RPMI8226 (cell line): ENCODE measurements at regions not wholly inside any gene's neighbourhood (a gene's known extent, or its start where the extent isn't known, plus 50 kb on each side); places are given as distances from the start of the nearest gene placed in this dataset.
"Not testable (repeated sequence)": the region's sequence is repeated elsewhere in the genome, so short reads cannot be mapped to it uniquely, and the experiment has no call there.

Experiments
- DNase-seq: peaks from one replicate; pipeline ENCODE4 v3.0.0-alpha.2; 2015

DNA sequence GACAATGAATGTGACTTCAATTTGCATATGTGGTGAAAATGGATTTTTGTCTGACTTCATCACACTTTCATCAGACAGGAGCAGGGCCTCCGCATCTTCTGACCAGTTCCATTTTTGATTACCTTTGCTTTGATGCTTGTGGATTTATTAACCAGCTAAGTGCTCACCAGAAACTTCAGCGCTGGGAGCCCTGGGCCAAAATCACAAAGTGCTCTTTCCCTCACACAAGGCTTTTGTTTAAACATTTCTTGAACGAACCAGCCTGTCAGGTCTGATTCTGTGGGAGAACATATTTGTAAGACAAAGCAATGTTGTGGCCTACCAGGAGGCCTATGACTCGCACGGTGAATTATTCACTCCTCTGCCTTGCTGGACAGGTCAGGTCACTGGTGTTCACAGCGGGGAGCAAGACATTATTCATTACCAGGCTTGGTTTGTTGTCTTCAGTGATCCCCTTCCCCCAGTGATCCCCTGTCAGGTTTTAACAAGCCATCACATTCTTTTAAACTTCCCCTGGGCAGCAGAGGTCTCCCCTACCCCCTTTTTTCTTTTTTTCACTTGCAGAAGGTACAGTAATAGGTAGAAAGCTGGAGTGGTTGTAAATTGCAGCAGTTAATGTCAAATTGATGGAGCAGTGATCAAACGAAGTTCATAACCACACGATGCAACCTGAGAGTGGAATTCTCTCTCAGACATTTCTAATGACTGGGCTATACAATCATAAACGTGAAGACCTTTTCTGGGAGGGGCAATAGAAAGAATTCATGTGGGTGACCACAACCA lies 167.5 kb upstream of the PRICKLE1 start:
- no peak for DNase-seq

DNA sequence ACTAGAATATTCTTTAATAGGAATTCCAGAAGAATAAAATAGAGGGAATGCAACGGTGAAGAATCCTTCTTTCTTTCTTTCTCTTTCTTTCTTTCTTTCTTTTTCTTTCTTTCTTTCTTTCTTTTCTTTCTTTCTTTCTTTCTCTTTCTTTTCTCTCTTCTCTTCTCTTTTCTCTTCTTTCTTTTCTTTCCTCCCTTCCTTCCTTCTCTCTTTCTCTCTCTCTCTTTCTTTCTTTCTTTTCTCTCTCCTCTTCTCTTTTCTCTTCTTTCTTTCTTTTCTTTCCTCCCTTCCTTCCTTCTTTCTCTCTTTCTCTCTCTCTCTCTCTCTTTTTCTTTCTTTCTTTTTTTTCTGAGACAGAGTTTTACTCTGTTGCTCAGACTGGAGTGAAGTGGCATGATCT lies 160.8 kb upstream of the PRICKLE1 start:
- DNase-seq = no peak

DNA sequence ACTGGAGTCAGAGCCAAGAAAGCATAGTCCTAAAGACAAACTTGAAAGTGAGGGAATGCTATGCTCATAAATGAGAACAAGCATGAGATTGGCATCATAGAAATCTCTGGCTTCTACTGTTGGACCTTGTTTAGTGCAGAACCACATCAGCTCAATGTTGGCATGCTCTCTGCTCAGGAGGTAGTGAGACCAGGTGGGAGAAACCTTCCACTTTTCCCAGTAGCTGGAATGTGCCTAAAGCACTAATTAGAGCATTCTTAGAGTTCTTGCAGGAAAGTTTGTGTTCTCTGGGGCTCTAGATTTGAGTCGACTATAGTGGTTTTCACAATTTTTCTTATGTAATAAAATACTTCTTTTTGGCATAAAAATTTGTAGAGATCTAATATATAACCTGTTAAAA lies 159.7 kb upstream of the PRICKLE1 start:
- no peak for DNase-seq

DNA sequence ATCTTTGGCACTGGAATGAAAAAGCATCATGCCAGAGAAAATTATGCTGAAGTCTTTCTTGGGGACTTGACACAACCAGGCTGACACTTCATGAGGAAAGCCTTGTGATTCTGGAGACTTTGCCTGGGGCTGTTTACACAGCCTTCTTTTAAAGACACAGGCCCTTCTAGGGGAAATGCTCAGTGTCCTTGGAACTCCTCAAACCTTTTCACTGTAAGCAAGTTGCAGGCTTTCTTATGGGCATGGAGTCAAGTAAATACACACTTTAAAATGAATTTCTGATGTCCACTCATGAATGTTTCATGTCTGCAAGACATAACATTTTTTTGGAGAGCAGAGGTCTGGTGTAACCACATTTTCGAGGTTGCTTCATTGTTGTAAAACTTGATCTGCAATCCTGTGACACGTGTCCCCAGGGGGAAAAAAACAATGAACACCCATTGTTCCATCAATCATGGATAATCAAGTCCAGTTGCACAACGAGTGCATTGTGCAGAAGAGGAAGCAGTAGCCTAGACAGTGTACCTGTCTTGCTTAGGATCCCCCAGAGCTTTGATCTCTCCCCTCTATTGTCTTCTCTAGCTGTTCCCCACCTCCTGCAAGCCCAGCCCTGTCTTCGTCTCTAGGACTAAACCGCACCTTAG lies 155.1 kb upstream of the PRICKLE1 start:
- no peak for DNase-seq

DNA sequence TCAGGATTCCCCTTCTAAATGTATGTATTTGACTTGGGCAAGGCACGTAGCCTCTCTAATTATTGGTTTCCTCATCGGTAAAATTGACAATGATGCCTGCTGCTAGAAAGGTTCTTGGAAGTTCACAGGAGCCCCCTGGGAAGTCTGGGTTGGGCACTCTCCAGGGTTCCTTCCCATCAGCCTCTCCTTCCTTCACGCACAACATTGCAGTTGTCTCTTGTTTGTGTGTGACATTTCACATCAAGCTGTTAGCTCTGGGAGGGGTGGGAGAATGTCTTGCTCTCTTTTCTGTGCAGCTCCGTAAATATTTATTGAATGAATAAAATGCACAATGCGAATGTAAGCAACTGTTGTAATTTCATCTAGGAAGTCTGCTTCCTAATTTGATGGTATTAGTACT lies 153.2 kb upstream of the PRICKLE1 start:
- DNase-seq = no peak

DNA sequence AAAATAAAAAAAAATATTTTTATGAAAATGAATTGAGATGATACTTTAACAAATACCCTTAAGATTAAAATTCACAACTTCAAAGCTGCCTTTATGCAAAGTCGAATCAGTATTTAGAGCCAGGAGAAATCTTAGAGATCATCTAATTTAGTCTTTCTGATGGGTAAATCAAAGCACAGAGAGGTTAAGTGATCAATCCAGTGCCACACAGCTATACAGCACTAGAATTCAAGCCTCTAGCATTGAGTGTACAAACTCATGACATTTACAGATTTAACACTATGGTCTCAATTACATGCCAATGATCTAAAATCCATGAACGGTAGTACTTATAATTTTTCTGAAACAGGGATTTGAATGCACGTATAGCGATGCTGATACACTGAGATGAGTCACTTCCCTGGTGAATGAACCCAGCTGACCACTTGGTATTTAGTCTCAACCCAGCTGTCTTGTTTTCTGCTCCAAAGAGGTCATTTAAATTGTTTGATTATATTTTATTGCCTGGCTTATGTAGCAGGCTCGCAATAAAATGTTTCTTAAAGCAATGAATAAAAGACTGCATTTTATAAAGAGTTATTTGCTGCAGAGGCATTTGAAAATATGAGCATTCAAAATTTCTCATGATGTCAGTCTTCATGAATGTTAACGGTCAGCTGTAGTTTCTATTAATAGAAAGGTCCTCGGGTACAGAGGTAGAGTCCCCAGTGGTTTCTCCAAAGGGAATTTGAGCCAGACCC lies 152.4 kb upstream of the PRICKLE1 start:
- no peak for DNase-seq

DNA sequence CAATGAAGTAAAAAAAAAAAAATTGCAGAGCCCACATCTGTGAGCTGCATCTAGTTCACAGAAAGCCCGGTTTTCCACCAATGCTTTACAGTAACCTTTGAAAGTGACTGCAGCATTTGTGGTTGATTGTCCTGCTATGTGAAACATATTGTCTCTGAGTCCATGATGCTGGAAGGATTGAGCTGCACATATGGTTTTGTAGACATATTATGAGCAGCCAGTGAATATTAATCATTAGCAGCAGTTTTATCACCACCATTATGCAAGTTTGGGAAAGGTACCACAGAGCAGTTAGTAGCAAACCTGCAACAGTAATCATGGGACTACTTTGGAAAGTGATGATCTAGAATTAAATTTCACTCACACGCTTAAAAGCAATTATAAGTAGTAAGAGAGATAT lies 151.5 kb upstream of the PRICKLE1 start:
- DNase-seq = no peak

DNA sequence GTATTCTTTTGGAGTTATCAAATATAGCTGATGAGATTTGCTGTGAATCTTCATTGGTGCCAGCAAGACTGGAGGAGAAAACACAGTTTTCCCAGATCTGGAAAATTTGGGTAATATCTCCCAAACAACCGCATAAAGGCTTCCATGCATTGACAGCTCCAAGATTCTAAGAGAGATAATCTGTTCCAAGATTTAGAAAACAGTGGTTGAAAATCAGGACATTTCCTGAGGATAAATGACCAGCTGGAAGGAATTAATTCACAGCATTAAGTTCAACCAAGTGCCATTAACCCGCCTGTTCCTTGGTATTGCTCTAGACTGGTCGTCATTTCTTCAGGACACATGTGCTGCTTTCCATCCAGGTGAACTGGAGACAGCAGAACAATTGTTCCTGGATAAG lies 147.9 kb upstream of the PRICKLE1 start:
- DNase-seq = no peak

DNA sequence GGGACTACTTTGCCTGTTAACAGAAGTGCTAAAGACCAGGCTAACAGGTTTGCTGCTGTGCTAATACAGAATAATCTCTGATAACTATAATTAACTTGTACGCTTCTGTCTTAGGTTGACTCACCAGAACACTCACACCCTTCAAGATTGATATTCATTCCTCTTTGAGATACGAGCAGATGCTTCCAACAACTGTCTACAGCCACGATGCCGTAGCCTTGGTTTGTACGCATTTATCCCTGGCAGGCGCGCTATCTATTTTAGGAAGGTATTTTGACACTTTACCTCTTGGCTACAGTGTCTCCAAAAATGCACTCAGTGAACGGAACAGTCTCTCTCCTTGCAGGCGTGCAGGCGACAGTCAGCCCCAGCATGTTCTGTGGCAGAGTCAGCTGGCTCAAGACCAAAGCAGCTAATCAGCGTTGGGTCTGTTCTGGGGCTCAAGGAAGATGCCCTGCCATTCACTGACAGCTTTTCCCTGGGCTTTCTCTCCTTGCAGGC lies 146.4 kb upstream of the PRICKLE1 start:
- no peak for DNase-seq

DNA sequence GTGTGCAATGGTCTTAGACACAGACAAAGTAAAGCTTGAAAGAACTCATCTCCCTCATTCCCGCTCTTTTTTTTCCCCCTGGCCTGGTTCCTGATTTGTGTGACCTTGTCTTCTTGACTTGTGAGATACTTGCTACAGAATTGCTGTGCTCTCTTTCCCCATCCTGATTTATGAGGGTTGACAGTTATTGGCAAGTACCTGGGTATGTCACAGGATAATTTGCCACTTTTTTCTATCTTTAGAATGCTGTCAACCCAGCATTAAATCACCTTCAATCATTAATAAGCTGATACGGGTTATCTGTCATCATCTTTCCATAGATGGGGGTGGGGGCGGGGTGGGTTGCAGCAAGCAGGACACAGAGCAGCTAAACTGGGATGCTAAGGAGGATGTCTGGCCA lies 144.4 kb upstream of the PRICKLE1 start:
- DNase-seq = no peak

DNA sequence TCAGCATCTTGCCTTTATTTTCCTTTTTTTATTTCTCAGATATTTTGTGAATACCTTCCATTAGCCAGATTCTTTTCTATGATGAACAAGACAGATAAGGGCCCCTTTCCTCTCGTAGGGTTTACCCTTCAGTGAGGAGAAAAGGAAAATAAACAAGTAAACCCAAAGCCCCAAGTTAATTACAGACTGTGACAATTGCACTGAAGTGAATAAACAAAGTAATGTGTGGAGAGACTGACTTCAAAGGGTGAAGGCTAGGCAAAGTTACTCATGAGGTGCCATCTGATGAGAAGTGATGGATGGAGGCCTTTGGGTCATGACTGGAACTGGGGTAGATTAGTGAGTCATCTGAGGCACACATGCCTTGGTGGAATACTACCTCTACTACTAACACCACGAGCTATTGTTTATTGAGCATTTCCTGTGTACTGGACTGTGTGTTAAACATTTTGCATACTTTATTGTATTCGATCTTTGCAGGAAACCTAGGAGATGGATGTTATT lies 143.4 kb upstream of the PRICKLE1 start:
- no peak for DNase-seq

DNA sequence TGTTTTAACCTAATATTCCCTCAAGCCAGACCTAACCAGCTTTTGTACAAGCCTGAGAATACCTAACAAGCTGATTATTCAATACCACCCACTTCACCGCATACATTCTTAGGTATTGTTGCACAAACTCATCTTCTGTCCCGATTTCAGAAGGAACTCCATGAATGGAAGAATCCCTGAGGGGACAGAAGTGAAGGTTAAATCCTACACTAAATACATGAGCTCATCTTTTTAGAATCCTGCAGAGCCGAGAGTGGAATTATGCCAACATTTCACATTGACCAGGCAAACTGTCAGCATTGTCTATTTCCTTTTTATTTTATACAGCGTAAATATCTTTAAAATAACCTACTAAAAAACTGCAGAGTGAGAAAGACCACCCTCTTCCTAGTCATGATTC lies 140.7 kb upstream of the PRICKLE1 start:
- no peak for DNase-seq

DNA sequence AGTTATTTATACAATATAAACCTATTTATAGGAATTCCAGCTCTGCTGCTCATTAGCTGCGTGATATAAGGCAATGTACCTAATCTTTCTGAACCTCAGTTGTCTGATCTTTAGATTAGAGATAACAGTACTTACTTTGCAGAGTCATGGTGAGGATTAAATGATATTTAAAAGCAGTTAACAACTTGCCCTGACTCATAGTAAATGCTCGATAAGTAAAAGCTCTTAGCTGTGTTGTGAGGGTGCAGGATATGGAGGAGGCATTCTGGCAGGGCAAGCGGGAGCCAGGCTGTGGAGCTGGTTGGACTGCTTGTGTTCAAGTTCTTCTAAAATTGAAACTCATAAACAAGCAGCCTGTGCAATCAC lies 140.0 kb upstream of the PRICKLE1 start:
- no peak for DNase-seq

DNA sequence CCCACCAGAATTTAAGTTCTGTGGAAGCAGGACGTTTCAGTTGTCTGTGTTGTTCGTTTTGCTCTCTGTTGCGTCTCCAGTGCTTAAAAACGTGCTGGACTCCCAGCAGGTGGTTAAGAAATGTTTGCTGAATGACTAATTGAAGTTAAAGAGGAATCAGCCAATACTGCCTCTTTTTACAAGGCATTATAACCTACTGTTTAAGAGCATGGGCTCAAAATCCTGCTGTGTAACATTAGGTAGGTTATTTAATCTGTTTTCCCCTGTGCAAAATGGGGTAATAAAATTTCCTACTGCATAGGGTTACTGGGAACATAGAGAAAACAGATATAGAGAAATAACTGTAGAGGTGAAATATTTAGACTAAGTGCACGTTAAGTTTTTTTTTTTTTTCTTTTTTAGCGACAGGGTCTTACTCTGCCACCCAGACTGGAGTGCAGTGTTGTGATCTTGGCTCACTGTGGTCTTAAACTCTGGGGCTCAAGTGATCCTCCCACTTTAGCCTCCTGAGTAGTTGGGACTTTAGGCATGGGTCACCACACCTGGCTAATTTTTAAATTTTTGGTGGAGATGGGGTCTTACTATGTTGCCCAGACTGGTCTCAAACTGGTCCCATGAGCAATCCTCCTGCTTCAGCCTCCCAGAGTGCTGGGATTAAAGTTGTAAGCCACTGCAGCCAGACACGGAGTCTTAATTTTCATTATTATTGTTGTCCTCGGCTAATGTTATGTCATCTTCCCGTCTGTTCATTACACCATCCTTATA lies 139.4 kb upstream of the PRICKLE1 start:
- no peak for DNase-seq

DNA sequence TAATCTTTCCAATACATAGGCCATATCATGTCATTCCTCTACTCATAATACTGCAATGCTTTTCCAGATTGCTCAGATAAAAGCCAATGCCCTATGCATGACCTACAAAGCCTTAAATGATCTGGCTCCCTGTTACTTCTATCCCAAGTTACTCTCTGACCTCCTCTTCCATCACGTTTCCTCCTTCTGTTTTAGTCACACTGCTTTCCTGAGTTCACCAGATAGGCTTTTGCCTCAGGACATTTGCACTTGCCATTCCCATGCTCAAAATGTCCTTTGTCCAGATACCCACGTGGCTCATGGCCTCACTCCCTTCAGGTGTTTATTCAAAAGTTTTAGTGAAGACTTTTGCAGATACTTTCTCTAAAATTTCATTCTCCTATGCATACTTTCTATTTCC lies 138.7 kb upstream of the PRICKLE1 start:
- no peak for DNase-seq

DNA sequence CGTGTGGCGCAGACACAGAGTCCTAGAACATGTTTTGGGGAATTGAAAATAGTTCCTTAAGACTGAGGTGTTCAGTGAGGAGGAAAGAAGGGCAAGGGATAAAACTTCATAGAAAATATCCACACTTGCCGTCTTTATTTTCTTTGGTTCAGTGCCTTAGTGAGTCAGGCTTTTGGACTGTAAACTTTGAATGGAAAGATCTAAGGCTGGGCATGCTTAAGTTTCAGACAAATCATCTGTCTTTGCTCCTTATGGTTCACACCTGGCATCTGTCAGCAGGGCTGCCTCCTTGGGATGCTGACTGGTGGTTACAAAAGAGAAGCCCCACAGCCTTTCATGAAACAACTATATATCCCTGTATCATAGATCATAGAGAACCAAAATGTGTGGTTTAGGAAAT lies 136.3 kb upstream of the PRICKLE1 start:
- no peak for DNase-seq

DNA sequence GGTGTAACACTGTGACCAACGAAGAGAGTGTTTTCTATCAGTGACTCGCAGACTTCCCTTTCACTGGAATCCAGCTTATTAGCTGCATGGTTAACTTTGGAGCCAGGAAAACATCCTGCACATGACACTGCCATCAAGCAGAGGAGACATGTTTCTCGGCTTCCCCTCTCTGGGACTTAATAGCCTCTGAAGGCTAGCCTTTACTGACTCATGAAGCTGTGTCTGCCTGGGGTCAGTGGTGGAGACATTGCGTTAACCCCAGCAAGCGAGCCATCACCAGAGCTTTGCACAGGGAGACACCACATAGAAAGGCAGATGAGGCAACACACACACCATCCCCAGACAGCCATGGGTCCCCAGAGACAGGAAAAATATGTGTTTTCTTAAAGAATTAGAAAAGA lies 126.9 kb upstream of the PRICKLE1 start:
- no peak for DNase-seq

DNA sequence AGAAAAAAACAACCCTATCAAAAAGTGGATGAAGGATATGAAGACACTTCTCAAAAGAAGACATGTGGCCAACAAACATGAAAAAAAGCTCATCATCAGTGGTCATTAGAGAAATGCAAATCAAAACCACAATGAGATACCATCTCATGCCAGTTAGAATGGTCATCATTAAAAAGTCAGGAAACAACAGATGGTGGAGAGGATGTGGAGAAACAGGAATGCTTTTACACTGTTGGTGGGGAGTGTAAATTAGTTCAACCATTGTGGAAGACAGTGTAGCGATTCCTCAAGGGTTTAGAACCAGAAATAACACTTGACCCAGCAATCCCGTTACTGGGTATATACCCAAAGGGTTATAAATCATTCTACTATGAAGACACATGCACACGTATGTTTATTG lies 124.0 kb upstream of the PRICKLE1 start:
- not testable (repeated sequence) for DNase-seq

DNA sequence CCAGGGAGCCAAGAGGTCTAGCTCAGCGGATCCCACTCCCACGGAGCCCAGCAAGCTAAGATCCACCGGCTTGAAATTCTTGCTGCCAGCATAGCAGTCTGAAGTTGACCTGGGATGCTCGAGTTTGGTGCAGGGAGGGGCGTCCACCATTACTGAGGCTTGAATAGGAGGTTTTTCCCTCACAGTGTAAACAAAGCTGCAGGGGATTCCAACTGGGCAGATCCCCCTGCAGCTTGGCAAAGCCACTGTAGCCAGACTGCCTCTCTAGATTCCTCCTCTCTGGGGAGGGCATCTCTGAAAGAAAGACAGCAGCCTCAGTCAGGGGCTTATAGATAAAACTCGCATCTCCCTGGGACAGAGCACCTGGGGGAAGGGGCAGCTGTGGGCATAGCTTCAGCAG lies 118.8 kb upstream of the PRICKLE1 start:
- not testable (repeated sequence) for DNase-seq

DNA sequence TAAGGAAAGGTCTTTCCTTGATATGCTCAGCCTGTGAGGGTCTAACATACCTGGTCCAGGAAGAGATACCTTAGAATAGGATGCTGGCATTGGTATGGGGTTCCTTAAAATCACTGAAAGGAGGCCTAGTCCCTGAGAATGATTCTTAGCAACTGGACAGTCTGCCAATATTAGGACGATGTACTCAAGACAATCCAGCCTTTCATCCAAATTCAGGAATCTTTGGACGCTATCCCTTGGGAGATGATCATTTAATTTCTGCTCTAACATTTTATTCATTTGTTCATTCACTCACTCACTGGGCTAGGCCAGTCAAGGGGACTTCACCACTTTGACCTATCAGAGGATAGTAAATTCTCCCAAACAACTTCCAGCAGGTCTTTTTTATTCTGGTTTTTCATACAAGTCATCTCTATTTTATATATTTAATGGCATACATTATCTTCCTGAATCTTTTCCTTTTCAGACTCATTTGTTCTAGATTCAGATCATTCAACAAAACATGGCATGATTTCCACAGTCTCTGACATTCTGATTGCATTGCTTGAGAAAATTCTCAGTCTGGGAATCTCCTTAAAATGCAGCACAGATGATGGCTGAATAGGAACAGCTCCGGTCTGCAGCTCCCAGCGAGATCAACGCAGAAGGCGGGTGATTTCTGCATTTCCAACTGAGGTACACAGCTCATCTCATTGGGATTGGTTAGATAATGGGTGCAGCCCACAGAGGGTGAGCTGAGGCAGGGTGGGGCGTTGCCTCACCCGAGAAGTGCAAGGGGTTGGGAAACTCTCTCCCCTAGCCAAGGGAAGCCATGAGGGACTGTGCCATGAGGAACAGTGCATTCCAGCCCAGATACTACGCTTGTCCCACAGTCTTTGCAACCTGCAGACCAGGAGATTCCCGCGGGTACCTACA lies 118.0 kb upstream of the PRICKLE1 start:
- DNase-seq = no peak

DNA sequence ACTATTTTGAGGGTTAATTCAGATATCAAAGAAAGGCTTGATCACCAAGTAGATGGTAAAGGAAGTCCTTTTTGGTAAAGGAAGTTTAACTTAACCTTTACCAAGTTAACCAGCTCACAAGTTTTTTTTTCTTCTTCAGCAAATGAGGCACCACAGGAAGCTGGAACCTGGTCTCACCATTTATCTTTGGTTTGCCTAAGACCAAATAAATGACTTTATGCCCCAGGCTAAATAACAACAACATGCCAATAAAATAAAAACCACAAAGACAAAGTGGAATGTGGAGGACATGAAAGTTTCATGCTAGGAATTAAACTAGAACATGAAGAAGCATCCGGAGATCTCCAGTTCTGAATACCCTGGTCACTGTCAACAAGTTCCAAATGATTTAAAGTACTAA lies 116.8 kb upstream of the PRICKLE1 start:
- no peak for DNase-seq

DNA sequence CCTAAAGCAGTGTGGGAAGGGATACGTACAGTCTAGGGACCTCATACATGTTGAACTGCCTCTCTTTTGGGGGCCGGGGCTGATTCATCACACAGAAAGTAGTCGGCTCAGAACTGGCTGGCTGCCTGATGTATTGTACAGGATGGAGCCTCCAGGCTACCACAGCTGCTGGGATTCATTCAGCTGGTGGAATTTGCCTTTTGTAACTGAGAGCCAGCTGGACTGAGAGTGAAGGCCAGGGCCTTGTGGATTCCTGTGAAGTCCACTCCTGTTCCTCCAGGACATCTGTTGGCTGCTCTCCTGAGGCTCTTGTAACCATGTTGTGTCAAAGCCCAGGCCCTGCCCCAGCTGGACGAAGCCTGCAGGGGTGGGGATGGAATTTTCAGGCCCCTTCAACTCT lies 116.3 kb upstream of the PRICKLE1 start:
- no peak for DNase-seq
